ENCODE measurements at regions not wholly inside any gene's neighbourhood (a gene's known extent, or its start where the extent isn't known, plus 50 kb on each side); places are given as distances from the start of the nearest gene placed in this dataset.

- H3K27ac ChIP-seq, result no peak overlapping the region
- no peaks in the 10 kb centered on the region for H3K9me3 ChIP-seq
- no peak overlapping the region for H3K4me3 ChIP-seq
- TF ChIP-seq CTCF (IDR thresholded peaks at IDR 0.05) (no peak), POLR2A (IDR thresholded peaks at IDR 0.05) (no peak)
- H3K27me3 ChIP-seq, result no peaks in the 10 kb centered on the region
- intact Hi-C loops (cut with DNase I), result no loop called here
- DNase-seq, result no peak
- WGBS, 2 donors, result 91 to 94% methylated on average over 8 of the region's 8 CpGs
- H3K4me1 ChIP-seq, result no peaks in the 10 kb centered on the region
- ATAC-seq, result no peak
- H3K36me3 ChIP-seq (replicated peaks in 1 of 2; ENCODE audit: insufficient read depth in 1 of 2, low read depth in 2 of 2), result no peaks in the 10 kb centered on the region
Measured at GRCh38 chr5:173801006-173801405, 87.1 kb upstream of the CPEB4 start.

- DNase-seq (peak; percentile 22 to 68 (median 42)), ATAC-seq (peak; percentile 65)
- no peaks in the 10 kb centered on the region for H3K27me3 ChIP-seq
- H3K9me3 ChIP-seq, result no peaks in the 10 kb centered on the region
- H3K36me3 ChIP-seq (replicated peaks in 1 of 2; ENCODE audit: insufficient read depth in 1 of 2, low read depth in 2 of 2), result no peaks in the 10 kb centered on the region
- 55 to 67% methylated on average over 7 of the region's 7 CpGs for WGBS, 2 donors
- no peak overlapping the region for H3K4me3 ChIP-seq
- no peak for TF ChIP-seq POLR2A (IDR thresholded peaks at IDR 0.05)
- TF ChIP-seq CTCF (IDR thresholded peaks at IDR 0.05), result no peak
- H3K4me1 ChIP-seq, result no peaks in the 10 kb centered on the region
- intact Hi-C loops (cut with DNase I), result no loop called here
- H3K27ac ChIP-seq, result no peak overlapping the region
Measured at GRCh38 chr5:173802670-173803165, 85.4 kb upstream of the CPEB4 start.

DNA sequence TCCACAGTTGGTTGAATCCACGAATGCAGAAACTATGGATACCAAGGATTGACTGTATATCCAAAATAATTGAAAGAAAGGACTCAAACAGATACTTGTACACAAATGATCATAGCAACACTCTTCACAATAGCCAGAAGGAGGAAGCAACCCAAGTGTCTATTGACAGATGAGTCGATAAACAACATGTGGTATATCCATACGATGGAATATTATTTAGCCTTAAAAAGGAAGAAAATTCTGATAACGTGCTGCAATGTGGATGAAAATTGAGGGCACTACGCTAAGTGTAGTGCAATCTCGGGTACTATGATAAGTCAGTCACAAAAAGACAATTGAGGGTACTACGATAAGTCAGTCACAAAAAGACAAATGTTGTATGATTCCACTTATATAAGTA is 83.6 kb upstream of the CPEB4 start:
- TF ChIP-seq CTCF (IDR thresholded peaks at IDR 0.05) (no peak), POLR2A (IDR thresholded peaks at IDR 0.05) (no peak)
- H3K27ac ChIP-seq, result no peak overlapping the region
- intact Hi-C loops (cut with DNase I), result no loop called here
- DNase-seq (no peak), ATAC-seq (no peak)
- H3K4me1 ChIP-seq, result peaks cover 4% of the 10 kb centered on the region
- H3K4me3 ChIP-seq, result no peak overlapping the region
- H3K9me3 ChIP-seq, result no peaks in the 10 kb centered on the region
- no peaks in the 10 kb centered on the region for H3K36me3 ChIP-seq (replicated peaks in 1 of 2; ENCODE audit: insufficient read depth in 1 of 2, low read depth in 2 of 2)
- no peaks in the 10 kb centered on the region for H3K27me3 ChIP-seq
- WGBS, 2 donors, result 83 to 92% methylated on average over 7 of the region's 7 CpGs

DNA sequence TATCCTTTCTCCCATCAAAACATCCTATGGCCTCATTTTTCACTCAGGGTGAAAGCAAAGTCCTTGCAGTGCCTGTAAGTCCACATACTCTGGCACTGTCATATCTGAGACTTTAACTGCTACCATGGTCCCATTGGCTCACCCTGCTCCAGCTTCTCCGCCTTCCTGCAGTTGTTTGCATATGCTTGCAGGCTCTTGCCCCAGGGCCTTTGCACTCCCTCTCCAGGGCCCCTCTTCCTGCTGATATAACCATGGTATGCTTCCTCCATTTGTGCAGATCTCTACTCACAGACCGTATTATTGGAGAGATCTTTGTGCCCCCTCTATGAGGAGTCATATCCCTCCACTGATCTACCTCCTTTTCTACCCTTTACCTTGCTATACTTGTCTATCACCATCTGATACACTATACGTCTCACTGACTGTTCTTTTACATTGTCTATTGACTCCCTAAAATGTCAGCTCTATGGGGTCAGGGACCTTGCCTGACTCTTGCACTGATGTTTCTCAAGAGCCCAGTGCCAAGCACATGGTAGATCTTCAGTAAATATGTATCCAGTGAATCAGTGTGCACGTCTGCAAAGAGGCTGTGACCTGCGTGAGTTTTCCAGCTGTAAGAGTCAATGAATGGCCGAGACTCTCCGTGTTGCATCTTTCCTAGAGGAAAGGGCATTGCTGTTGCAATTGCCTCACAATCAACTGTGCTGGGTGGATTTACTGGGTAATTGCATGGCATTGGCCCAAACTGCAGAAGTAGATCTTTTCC is 81.7 kb upstream of the CPEB4 start:
- Histone ChIP-seq H3K9me3 (no peaks in the 10 kb centered on the region), H3K27ac (no peak overlapping the region), H3K4me1 (peaks cover 4% of the 10 kb centered on the region), H3K36me3 (replicated peaks in 1 of 2; ENCODE audit: insufficient read depth in 1 of 2, low read depth in 2 of 2) (no peaks in the 10 kb centered on the region), H3K4me3 (no peak overlapping the region), H3K27me3 (no peaks in the 10 kb centered on the region)
- DNase-seq (no peak), ATAC-seq (no peak)
- 82 to 83% methylated on average over 7 of the region's 7 CpGs for WGBS, 2 donors
- intact Hi-C loops (cut with DNase I), result no loop called here
- no peak for TF ChIP-seq CTCF (IDR thresholded peaks at IDR 0.05)
- TF ChIP-seq POLR2A (IDR thresholded peaks at IDR 0.05), result no peak

- H3K4me3 ChIP-seq, result no peak overlapping the region
- intact Hi-C loops (cut with DNase I), result no loop called here
- TF ChIP-seq POLR2A (IDR thresholded peaks at IDR 0.05) (no peak), CTCF (IDR thresholded peaks at IDR 0.05) (no peak)
- no peak overlapping the region for H3K27ac ChIP-seq
- H3K36me3 ChIP-seq (replicated peaks in 1 of 2; ENCODE audit: insufficient read depth in 1 of 2, low read depth in 2 of 2), result no peaks in the 10 kb centered on the region
- DNase-seq (no peak), ATAC-seq (no peak)
- peaks cover 4% of the 10 kb centered on the region for H3K4me1 ChIP-seq
- 82 to 86% methylated on average over 17 of the region's 17 CpGs for WGBS, 2 donors
- no peaks in the 10 kb centered on the region for H3K27me3 ChIP-seq
- H3K9me3 ChIP-seq, result no peaks in the 10 kb centered on the region
Measured at GRCh38 chr5:173807181-173807655, 80.9 kb upstream of the CPEB4 start.

Data from body of pancreas (tissue), 4 donors.